GM18507 (cell line): ENCODE measurements at regions not wholly inside any gene's neighbourhood (a gene's known extent, or its start where the extent isn't known, plus 50 kb on each side); places are given as distances from the start of the nearest gene placed in this dataset.
"Not testable (repeated sequence)": the region's sequence is repeated elsewhere in the genome, so short reads cannot be mapped to it uniquely, and the experiment has no call there.

Experiments
- DNase-seq: peaks from one replicate; pipeline ENCODE4 v3.0.0; 2011; ENCODE audit warnings: low read depth; ENCODE audit not compliant: insufficient read length; ENCODE audit errors: extremely low spot score
- FAIRE-seq: peaks from 2 replicates; lab custom pipeline; 2011; peaks lifted over from hg19 to GRCh38; lab: Jason Lieb, UNC

DNA sequence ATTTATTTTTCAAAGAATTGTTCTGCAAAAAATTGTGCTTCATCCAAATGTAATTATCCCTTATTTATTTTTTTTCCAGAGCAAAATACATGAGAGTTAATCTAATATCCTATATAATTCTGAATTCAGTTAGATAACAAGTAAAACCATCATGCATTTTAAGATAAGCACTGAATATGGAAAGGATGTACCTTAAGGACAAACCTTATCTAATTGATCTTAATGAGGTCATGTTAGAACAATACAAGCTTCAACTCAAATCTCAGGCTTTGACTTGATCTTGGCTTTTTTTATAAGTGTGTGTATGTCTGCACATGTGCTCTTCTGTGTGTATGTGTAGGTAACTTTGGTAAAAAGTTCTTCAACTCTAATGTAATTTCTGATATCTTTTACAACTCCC lies 1828.8 kb downstream of the PCDH9 start:
- FAIRE-seq (no peak), DNase-seq (no peak)

GRCh38 chr13:65400702-65401101 lies 1829.4 kb downstream of the PCDH9 start:
- DNase-seq (no peak), FAIRE-seq (no peak)

DNA sequence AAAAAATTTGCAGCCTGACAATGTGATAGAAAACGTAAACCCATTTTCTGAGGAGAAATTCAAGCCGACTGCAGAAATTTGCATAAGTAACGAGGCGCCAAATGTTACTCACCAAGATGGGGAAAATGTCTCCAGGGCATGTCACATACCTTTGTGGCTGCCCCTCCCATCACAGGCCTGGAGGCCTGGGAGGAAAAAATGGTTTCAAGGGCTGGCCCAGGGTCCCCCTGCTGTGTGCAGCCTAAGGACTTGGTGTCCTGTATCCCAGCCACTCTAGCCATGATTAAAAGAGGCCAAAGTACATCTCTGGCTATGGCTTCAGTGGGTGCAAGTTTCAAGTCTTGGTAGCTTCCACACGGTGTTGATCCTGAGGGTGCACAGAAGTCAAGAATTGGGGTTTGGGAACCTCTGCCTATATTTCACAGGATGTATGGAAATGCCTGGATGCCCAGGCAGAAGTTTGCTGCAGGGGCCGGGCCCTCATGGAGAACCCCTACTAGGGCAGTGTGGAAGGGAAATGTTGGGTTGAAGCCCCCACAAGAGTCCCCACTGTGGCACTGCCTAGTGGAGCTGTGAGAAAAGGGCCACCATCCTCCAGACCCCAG lies 1842.3 kb downstream of the PCDH9 start:
- FAIRE-seq, result no peak
- no peak for DNase-seq

DNA sequence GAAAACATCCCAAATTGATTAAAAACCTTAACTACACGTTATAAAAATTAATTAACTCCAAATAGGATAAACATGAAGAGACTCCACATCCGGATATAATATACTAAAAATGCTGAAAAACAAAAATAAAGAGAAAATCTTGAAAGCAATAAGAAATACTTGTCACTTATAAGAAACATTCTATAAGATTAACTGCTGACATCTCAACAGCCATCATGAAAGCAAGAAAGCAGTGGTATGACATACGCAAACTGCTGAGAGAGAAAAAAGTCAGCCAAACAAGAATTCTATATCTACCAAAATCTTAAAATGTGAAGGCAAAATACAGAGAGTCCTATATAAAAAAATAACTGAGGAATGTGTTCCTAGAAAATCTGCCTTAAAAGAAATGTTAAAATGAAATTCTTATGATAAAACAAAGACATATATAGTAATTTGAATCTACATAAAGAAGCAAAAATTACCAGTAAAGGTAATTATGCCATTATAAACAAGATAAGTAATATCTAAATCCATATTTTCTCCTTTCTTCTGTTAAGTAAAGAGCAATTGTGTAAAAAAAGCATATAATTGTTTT lies 1851.1 kb downstream of the PCDH9 start:
- no peak for FAIRE-seq

DNA sequence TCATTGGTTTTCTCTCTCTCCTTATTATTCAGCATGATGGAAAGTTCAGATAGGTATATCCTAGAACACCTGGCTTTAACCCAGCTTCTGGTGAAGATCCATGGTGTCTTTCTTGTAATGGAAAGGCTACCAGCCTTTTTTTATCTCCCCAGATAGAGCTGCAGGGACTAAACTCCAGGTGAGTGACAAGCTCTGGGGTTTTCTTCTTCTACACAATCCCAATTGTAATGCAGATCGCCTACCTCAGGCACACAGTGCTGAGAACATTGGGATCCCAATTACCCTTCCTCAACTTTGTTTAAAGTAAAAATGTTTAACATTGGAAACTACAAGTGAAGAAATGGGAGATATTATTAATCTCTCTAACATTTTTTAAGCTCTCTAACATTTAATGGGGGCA lies 1851.7 kb downstream of the PCDH9 start:
- no peak for DNase-seq
- FAIRE-seq, result no peak

More for the DNA sequence above, 1851.1 kb downstream of the PCDH9 start:
- no peak for DNase-seq

DNA sequence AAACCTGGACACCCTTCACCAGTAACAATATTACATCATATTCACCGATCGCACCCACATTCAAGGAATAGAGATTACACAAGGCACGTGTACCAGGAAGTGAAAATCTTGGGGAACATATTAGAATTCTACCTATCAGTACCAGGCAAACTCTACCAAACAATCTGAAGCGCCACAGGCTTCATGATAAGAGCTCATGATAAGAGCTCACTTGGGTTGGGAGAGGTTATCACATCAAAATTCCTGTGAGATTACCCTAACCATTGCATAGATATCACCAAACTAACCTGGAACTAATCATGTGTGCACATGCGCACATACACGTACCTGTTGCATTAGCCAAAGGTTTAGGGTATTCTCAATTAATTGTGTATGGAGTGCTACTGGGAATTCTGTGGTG lies 1861.3 kb downstream of the PCDH9 start:
- no peak for DNase-seq
- FAIRE-seq, result no peak

- DNase-seq (no peak), FAIRE-seq (no peak)
These were observed 1876.2 kb downstream of the PCDH9 start for GRCh38 chr13:65353951-65354350.

GRCh38 chr13:65353150-65353549 lies 1877.0 kb downstream of the PCDH9 start:
- not testable (repeated sequence) for FAIRE-seq, DNase-seq

GRCh38 chr13:65347420-65348030 lies 1882.6 kb downstream of the PCDH9 start:
- no peak for FAIRE-seq
- no peak for DNase-seq

DNA sequence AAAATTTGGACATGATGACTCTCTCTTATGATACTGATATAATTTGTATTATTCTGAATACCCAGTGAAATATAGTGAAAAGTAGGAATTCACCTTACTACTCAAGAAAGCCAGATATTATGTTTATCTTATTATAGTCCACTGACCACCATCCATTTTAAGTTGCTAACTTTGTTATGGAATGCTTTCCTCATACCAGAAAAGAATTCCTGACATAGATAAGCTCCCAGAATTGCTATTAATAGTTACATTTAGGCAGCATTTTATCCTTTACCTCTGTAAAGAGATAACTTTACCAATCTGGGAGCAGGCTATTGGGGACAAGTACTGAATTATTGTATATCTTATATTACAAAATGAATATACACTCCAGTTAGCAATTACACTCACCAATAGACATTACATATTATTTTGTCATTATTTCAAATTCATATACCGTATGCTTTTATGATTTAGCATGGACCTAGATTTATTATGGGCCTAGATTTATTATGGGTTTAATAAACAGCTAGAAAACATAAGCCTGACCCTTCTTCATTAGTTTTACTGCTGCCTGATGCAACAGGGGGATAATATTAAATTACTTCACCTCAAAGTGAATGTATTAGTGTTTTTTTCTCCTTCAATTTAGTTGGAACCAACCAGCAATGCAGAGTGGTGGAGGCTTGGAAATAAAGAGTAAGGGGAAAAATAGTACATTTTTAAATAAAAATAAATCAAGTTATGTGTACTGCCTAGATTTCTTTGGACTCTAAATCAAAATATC lies 1886.1 kb downstream of the PCDH9 start:
- FAIRE-seq (no peak), DNase-seq (no peak)

DNA sequence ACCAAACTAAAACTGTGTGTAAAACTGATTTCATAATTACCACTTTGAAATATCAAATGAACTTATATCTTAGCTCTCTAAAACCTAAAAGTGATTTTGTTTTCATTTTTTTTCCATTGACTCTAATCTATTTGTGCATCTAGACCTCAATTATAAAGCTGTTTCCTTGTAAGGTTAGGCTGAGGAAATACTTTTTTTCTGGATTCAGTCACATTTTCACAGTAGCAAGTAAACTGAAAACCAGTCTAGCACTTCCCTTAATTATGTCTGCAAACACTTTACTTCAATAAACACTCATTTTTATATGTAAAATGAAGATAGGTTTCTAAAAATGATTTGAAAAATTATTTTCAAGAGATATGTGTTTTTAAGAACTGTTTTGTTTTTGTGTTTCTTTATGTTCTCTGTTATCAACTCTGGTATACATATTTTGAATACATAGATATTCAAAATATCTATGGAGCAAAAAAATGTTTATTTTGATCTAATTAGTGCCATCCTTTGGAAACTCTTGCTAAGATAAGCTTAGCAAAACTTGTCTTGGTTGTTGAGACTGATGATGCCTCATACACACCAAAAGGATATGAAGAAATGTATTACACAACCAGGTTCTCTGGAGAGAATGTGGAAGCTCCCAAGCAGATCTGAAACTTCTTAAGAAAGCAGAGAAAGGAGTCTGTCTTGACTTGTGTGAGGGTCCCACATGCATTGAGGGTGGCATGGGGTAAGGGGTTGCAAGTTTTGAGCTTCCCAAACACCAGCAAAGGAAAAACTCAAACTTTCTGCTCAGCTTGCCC lies 1887.4 kb downstream of the PCDH9 start:
- DNase-seq (no peak), FAIRE-seq (no peak)

GRCh38 chr13:65339241-65339640 lies 1890.9 kb downstream of the PCDH9 start:
- DNase-seq, result no peak
- FAIRE-seq, result no peak

DNA sequence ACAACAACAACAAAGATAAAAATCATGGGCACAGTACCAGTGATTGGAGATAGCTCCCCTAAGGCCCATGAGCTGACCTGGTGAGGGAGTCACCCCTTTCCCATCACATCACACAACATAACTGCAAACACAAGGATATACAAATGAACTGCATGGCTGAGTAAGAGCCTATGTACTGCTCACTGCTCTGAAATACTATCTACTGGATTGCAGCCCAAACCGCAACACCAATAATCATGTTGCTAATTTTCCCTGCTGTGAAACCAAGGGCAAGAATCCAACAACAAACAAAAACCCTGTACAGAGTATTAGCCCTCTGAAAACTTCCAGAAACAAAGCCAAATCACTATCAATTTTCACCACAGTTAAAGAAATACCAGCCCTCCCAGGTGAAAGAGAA lies 1893.2 kb downstream of the PCDH9 start:
- FAIRE-seq, result no peak
- no peak for DNase-seq

DNA sequence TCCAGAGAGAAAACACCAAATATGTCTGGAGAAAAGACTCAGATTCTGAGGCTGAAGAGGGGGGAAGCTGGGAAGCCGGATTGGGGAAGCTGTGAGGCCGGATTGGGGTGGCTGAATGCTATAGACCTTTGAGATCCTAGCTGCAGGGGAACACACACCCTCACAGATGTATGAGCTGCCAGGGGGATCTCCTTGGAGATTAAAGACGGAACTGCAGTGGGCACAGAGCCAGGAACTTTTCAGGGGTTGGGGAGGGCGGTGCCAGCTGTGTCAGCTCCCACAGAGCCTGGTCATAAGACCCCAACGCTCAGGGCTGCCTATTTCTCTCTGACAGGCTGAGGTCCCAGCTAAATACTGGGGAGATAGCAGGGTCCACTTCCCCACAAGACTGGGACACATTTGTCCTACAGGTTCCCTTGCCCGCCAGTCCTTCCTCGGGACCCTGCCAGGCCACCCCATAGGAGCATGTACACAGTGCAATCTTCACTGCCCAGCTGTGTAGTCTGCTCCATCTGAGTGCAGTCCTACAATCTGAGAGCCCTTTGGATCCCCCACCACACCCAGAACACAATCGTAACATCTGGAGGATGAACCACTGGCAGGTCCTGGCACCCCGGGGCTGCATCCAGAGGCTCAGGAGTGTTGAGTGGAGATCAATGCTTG lies 1893.9 kb downstream of the PCDH9 start:
- FAIRE-seq, result no peak
- DNase-seq, result no peak

- no peak for FAIRE-seq
These were observed 1899.4 kb downstream of the PCDH9 start for GRCh38 chr13:65330691-65331090.

DNA sequence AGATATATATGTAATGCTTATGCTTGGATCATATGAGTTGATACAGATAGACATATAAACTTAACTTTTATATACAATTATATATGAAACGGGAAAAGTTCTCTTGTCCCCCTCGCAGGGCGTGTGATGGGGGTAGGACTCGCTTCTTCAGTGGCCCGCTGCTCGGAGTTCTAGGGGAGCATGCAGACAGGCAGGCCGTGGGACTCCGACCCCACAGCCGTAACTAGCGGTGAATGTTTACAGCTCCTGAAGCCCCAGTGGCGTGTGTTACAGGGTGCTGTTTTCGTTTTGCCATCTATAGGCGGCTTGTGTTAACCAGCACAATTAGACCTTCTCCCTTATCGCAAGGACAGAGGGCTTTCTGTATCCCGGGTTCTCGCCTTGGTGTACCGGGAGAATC lies 1899.8 kb downstream of the PCDH9 start:
- no peak for FAIRE-seq

More at GRCh38 chr13:65330691-65331090, 1899.4 kb downstream of the PCDH9 start:
- no peak for DNase-seq

GRCh38 chr13:65323192-65323591 lies 1906.9 kb downstream of the PCDH9 start:
- DNase-seq, FAIRE-seq: not testable (repeated sequence)

More for the DNA sequence above, 1899.8 kb downstream of the PCDH9 start:
- DNase-seq, result no peak

DNA sequence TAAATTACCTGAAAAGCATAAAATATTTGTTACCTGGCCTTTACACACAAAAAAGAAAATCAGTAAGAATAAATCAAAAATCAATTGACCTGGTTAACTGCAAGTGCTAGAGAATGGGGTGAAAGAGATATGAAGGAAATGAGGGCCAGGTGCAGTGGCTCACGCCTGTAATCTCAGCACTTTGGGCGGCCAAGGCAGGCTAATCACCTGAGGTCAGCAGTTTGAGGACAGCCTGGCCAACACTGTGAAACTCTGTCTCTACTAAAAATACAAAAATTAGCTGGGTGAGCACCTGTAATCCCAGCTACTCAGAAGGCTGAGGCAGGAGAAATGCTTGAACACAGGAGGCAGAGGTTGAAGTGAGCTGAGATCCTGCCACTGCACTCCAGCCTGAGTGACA lies 1908.7 kb downstream of the PCDH9 start:
- DNase-seq, FAIRE-seq: not testable (repeated sequence)

- DNase-seq (no peak), FAIRE-seq (no peak)
These were observed 1916.1 kb downstream of the PCDH9 start for GRCh38 chr13:65314008-65314407.
